GM12864 (cell line): ENCODE measurements at regions not wholly inside any gene's neighbourhood (a gene's known extent, or its start where the extent isn't known, plus 50 kb on each side); places are given as distances from the start of the nearest gene placed in this dataset.

Source experiments
- DNase-seq: peaks from one replicate; pipeline ENCODE4 v3.0.0-alpha.2; 2011; ENCODE audit warnings: low read depth
- H3K4me3 ChIP-seq: 2 replicates; pipeline ENCODE4 v1.5.1; 2011; ENCODE audit warnings: mild to moderate bottlenecking, low read depth, low read length, control low read depth
- CTCF ChIP-seq: IDR thresholded peaks from 2 replicates; pipeline ENCODE4 v1.5.1; 2011; ENCODE audit warnings: low read depth, mild to moderate bottlenecking, moderate library complexity, low read length, control low read depth, inconsistent platforms; ENCODE audit errors: missing control alignments

GRCh38 chrX:35722128-35722527 lies 76.0 kb upstream of the MAGEB16 start:
- TF ChIP-seq CTCF = no peak
- DNase-seq = no peak
- H3K4me3 ChIP-seq = no peak overlapping the region

- no peak for TF ChIP-seq CTCF
- DNase-seq = no peak
Observed at GRCh38 chrX:35726176-35726575, 72.0 kb upstream of the MAGEB16 start.

GRCh38 chrX:35728481-35728880 lies 69.7 kb upstream of the MAGEB16 start:
- H3K4me3 ChIP-seq = no peak overlapping the region
- no peak for DNase-seq
- no peak for TF ChIP-seq CTCF

More at GRCh38 chrX:35726176-35726575, 72.0 kb upstream of the MAGEB16 start:
- no peak overlapping the region for H3K4me3 ChIP-seq

GRCh38 chrX:35733879-35734278 lies 64.3 kb upstream of the MAGEB16 start:
- no peak for DNase-seq

GRCh38 chrX:35741142-35741541 lies 57.0 kb upstream of the MAGEB16 start:
- DNase-seq = no peak
- no peak for TF ChIP-seq CTCF
- H3K4me3 ChIP-seq = no peak overlapping the region

More at GRCh38 chrX:35733879-35734278, 64.3 kb upstream of the MAGEB16 start:
- H3K4me3 ChIP-seq = no peak overlapping the region
- TF ChIP-seq CTCF = no peak

- no peak for TF ChIP-seq CTCF
- no peak for DNase-seq
- H3K4me3 ChIP-seq = no peak overlapping the region
Observed at GRCh38 chrX:35743331-35743730, 54.8 kb upstream of the MAGEB16 start.
